ENCODE measurements at regions not wholly inside any gene's neighbourhood (a gene's known extent, or its start where the extent isn't known, plus 50 kb on each side); places are given as distances from the start of the nearest gene placed in this dataset.

DNA sequence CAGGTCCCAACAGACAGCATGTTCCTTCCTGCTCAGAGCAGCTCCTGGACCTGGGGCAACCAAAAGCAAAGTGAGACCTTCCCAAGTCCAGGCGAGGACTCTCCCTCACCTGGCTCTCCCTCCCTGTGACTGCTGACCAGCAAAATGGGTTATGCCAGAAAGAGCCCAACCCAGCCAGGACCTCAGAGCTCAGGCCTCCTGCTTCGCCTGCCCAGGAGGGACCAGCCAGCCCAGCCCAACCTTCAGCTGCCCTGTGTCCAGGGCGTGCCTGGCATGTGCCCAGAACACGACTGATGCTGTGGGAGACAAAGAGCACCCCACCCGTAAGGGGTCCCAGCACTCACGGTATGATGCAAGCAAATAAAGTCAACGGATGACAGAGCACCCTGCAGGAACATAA, 74.0 kb upstream of the CST7 start:
- H3K9me3 ChIP-seq: no peaks in the 10 kb centered on the region
- intact Hi-C loops (cut with DNase I; ENCODE audit: low total_unique reads) (no loop called here), in situ Hi-C loops (cut with MboI; ENCODE audit: low pct_ligation_motif_present in 1 of 4, low pct_unique_long_range_greater_than_20kb in 1 of 4, low sequenced_read_pairs in 3 of 4) (no loop called here)
- H3K27ac ChIP-seq: no peak overlapping the region
- no peak overlapping the region for H3K4me3 ChIP-seq
- H3K4me1 ChIP-seq: no peaks in the 10 kb centered on the region
- no peak for DNase-seq
- TF ChIP-seq POLR2AphosphoS5 (IDR thresholded peaks at IDR 0.05): no peak
- no peak for TF ChIP-seq EP300 (IDR thresholded peaks at IDR 0.05; ENCODE audit: low read depth)
- TF ChIP-seq POLR2A (IDR thresholded peaks at IDR 0.05): no peak
- TF ChIP-seq, protein P1, sequence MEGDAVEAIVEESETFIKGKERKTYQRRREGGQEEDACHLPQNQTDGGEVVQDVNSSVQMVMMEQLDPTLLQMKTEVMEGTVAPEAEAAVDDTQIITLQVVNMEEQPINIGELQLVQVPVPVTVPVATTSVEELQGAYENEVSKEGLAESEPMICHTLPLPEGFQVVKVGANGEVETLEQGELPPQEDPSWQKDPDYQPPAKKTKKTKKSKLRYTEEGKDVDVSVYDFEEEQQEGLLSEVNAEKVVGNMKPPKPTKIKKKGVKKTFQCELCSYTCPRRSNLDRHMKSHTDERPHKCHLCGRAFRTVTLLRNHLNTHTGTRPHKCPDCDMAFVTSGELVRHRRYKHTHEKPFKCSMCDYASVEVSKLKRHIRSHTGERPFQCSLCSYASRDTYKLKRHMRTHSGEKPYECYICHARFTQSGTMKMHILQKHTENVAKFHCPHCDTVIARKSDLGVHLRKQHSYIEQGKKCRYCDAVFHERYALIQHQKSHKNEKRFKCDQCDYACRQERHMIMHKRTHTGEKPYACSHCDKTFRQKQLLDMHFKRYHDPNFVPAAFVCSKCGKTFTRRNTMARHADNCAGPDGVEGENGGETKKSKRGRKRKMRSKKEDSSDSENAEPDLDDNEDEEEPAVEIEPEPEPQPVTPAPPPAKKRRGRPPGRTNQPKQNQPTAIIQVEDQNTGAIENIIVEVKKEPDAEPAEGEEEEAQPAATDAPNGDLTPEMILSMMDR (IDR thresholded peaks at IDR 0.05): no peak
- H3K36me3 ChIP-seq: no peaks in the 10 kb centered on the region
- H3K27me3 ChIP-seq: no peaks in the 10 kb centered on the region
- WGBS, 2 donors (ENCODE audit: low coverage in 1 of 2): 62% methylated on average over 7 of the region's 7 CpGs; no CpG with 5 or more reads in 1 of the 2 donors

DNA sequence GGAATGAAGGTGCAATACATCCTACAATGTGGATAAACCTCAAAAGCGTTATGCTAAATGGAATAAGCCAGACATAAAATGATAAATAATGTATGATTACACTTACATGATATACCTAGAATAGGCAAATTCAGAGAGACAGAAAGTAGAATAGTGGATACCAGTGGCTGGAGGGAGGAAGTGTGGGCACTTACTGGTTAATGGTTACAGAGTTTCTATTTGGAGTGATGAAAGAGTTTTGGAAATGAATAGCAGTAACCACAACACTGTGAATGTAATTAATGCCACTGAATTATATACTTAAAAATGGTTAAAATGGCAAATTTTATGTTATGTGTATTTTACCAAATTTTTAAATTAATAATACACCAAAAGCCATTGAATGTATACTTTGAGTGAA, 71.4 kb upstream of the CST7 start:
- H3K27ac ChIP-seq: no peak overlapping the region
- no peaks in the 10 kb centered on the region for H3K36me3 ChIP-seq
- TF ChIP-seq POLR2AphosphoS5 (IDR thresholded peaks at IDR 0.05) (no peak), EP300 (IDR thresholded peaks at IDR 0.05; ENCODE audit: low read depth) (no peak), POLR2A (IDR thresholded peaks at IDR 0.05) (no peak)
- TF ChIP-seq, protein P1 (IDR thresholded peaks at IDR 0.05): no peak
- H3K4me3 ChIP-seq: no peak overlapping the region
- no peaks in the 10 kb centered on the region for H3K9me3 ChIP-seq
- no peak for DNase-seq
- no peaks in the 10 kb centered on the region for H3K27me3 ChIP-seq
- in situ Hi-C loops (cut with MboI; ENCODE audit: low pct_ligation_motif_present in 1 of 4, low pct_unique_long_range_greater_than_20kb in 1 of 4, low sequenced_read_pairs in 3 of 4): no loop called here
- intact Hi-C loops (cut with DNase I; ENCODE audit: low total_unique reads): no loop called here
- whole genome bisulfite sequencing, 2 donors (ENCODE audit: low coverage in 1 of 2): 88 to 96% methylated on average over 1 of the region's 1 CpG
- no peaks in the 10 kb centered on the region for H3K4me1 ChIP-seq

DNA sequence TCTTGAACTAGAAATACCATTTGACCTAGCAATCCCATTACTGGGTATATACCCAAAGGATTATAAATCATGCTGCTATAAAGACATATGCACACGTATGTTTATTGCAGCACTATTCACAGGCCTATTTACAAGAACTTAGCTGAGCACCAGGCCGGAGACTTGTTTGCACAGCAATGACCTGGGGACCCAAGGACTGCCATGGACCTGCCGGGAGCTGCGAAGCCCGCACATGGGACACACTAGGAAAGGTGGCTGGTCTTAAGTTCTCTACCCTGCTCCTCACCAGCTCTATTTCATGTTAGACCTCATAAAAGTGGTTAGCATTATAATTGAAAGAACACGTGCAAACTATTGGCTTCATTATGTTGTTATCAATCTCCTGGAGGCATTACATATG, 70.4 kb upstream of the CST7 start:
- TF ChIP-seq POLR2AphosphoS5 (IDR thresholded peaks at IDR 0.05) (no peak), POLR2A (IDR thresholded peaks at IDR 0.05) (no peak), EP300 (IDR thresholded peaks at IDR 0.05; ENCODE audit: low read depth) (no peak)
- TF ChIP-seq, protein P1 (IDR thresholded peaks at IDR 0.05): no peak
- Histone ChIP-seq H3K4me1 (no peaks in the 10 kb centered on the region), H3K4me3 (no peak overlapping the region), H3K27ac (no peak overlapping the region), H3K36me3 (no peaks in the 10 kb centered on the region), H3K9me3 (peaks cover 0 to 2% of the 10 kb centered on the region in 2 donors), H3K27me3 (no peaks in the 10 kb centered on the region)
- in situ Hi-C loops (cut with MboI; ENCODE audit: low pct_ligation_motif_present in 1 of 4, low pct_unique_long_range_greater_than_20kb in 1 of 4, low sequenced_read_pairs in 3 of 4): no loop called here
- DNase-seq: no peak
- WGBS, 2 donors (ENCODE audit: low coverage in 1 of 2): 53 to 59% methylated on average over 3 to 6 of the region's 6 CpGs
- intact Hi-C loops (cut with DNase I; ENCODE audit: low total_unique reads): no loop called here

DNA sequence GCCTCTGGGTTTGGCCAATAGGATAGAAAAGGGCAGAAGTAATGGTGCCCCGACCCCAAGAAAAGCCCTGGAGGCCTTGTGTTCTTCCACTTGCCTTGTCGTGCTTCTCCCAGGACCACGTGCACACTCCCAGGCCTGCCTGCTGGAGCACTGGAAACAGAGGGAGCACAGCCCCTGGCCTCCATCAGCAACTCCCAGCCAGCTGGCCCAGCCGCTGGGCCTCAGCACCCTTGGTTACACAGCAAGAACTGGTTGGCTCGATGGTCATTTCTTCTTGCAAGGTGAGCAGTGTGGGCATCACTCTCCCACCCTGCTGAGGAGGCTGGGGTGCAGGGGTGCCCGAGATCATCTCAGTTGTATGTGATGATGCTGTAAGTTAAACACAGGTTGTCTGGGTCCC, 69.2 kb upstream of the CST7 start:
- intact Hi-C loops (cut with DNase I; ENCODE audit: low total_unique reads): no loop called here
- Histone ChIP-seq H3K27me3 (no peaks in the 10 kb centered on the region), H3K4me1 (no peaks in the 10 kb centered on the region), H3K9me3 (peaks cover 0 to 5% of the 10 kb centered on the region in 2 donors), H3K4me3 (no peak overlapping the region), H3K36me3 (no peaks in the 10 kb centered on the region), H3K27ac (no peak overlapping the region)
- no peak for TF ChIP-seq EP300 (IDR thresholded peaks at IDR 0.05; ENCODE audit: low read depth)
- TF ChIP-seq POLR2AphosphoS5 (IDR thresholded peaks at IDR 0.05): no peak
- no peak for TF ChIP-seq POLR2A (IDR thresholded peaks at IDR 0.05)
- TF ChIP-seq, protein P1 (IDR thresholded peaks at IDR 0.05): no peak
- WGBS, 2 donors (ENCODE audit: low coverage in 1 of 2): 76 to 83% methylated on average over 1 to 6 of the region's 6 CpGs
- DNase-seq: no peak
- in situ Hi-C loops (cut with MboI; ENCODE audit: low pct_ligation_motif_present in 1 of 4, low pct_unique_long_range_greater_than_20kb in 1 of 4, low sequenced_read_pairs in 3 of 4): no loop called here

Data from transverse colon (tissue), 4 donors.